ENCODE measurements at regions not wholly inside any gene's neighbourhood (a gene's known extent, or its start where the extent isn't known, plus 50 kb on each side); places are given as distances from the start of the nearest gene placed in this dataset.

DNA sequence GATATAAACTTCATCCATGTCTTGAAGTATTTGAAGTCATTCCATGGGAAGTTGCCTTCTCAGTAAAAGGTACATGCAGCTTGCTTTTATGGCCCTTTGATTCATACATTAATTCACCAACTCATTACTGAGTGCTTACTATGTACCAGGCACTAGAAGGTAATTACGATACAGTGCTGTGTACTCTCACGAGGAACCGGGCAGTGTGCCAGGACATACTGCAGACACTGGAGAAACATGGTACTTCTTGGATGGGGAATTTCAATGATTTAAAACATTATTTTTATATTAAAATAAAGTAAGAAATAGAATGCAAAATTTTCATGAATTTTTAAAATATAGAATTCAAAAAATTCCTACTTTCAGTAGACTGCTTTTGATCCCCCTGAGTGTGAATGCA lies 71.4 kb upstream of the WDR41 start:
- no peak overlapping the region for H3K4me3 Mint-ChIP-seq
- no peak overlapping the region for H2AK5ac ChIP-seq (ENCODE audit: insufficient read length, low read length)
- no peak overlapping the region for H3K4ac ChIP-seq (ENCODE audit: low read depth, low read length)
- H2BK15ac ChIP-seq (ENCODE audit: low read depth, low read length): no peak overlapping the region
- no peak overlapping the region for H3K18ac ChIP-seq (ENCODE audit: insufficient read length, low read depth, low read length)
- no peak overlapping the region for H4K91ac ChIP-seq (ENCODE audit: insufficient read length, low read depth, low read length)
- TF ChIP-seq, protein P1, sequence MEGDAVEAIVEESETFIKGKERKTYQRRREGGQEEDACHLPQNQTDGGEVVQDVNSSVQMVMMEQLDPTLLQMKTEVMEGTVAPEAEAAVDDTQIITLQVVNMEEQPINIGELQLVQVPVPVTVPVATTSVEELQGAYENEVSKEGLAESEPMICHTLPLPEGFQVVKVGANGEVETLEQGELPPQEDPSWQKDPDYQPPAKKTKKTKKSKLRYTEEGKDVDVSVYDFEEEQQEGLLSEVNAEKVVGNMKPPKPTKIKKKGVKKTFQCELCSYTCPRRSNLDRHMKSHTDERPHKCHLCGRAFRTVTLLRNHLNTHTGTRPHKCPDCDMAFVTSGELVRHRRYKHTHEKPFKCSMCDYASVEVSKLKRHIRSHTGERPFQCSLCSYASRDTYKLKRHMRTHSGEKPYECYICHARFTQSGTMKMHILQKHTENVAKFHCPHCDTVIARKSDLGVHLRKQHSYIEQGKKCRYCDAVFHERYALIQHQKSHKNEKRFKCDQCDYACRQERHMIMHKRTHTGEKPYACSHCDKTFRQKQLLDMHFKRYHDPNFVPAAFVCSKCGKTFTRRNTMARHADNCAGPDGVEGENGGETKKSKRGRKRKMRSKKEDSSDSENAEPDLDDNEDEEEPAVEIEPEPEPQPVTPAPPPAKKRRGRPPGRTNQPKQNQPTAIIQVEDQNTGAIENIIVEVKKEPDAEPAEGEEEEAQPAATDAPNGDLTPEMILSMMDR (conservative IDR thresholded peaks at IDR 0.05): no peak
- H4K5ac ChIP-seq (ENCODE audit: insufficient read length, low read depth, low read length): no peak overlapping the region
- no peak overlapping the region for H2AFZ ChIP-seq (ENCODE audit: low read length)
- no peaks in the 10 kb centered on the region for H3K79me1 ChIP-seq (ENCODE audit: insufficient read depth, low read depth, low read length, poor library complexity, severe bottlenecking)
- no peak overlapping the region for H3K4me2 ChIP-seq (ENCODE audit: insufficient read depth, insufficient read length, low read length)
- no peaks in the 10 kb centered on the region for H3K36me3 Mint-ChIP-seq (ENCODE audit: insufficient read depth in 1 of 3, low read depth in 3 of 3)
- WGBS (ENCODE audit: extremely low coverage, insufficient read length, low lambda C conversion rate): no CpG with 5 or more reads among the region's 3 CpGs
- H2BK5ac ChIP-seq (ENCODE audit: insufficient read length, low read length): no peak overlapping the region
- H3K27me3 ChIP-seq (ENCODE audit: insufficient read depth, low read length): no peaks in the 10 kb centered on the region
- no peaks in the 10 kb centered on the region for H3K9me3 ChIP-seq (ENCODE audit: control insufficient read depth, low read depth, low read length)
- H2BK20ac ChIP-seq (ENCODE audit: low read depth, low read length, poor library complexity, severe bottlenecking): no peak overlapping the region
- no peak overlapping the region for H2BK12ac ChIP-seq (ENCODE audit: insufficient read length, low read depth, low read length)
- no peak overlapping the region for H3K56ac ChIP-seq (ENCODE audit: insufficient read length, low read depth, low read length)
- H3K27me3 Mint-ChIP-seq (ENCODE audit: low read depth): peaks cover 20% of the 10 kb centered on the region
- H4K8ac ChIP-seq (replicated peaks; ENCODE audit: insufficient read length, low read depth, low read length): no peak overlapping the region
- no peak overlapping the region for H3K9ac ChIP-seq (ENCODE audit: extremely low read depth, insufficient read length, low read length)
- no peaks in the 10 kb centered on the region for H3K79me2 ChIP-seq (ENCODE audit: insufficient read depth, low read length)
- no peak overlapping the region for H3K27ac Mint-ChIP-seq
- no peak overlapping the region for H3K23ac ChIP-seq (ENCODE audit: insufficient read length, low read depth, low read length)
- H2BK120ac ChIP-seq (ENCODE audit: low read depth, low read length, poor library complexity, severe bottlenecking): no peak overlapping the region
- no peaks in the 10 kb centered on the region for H3K9me3 Mint-ChIP-seq
- no peak overlapping the region for H3K27ac ChIP-seq (ENCODE audit: insufficient read length, low read depth, low read length)
- DNase-seq: no peak
- no peaks in the 10 kb centered on the region for H3K4me1 ChIP-seq (ENCODE audit: insufficient read depth, low read length)
- no peak overlapping the region for H3T11ph ChIP-seq (ENCODE audit: low read length)
- H3K23me2 ChIP-seq (ENCODE audit: insufficient read length, low read depth, low read length, poor library complexity, severe bottlenecking): no peaks in the 10 kb centered on the region
- no peaks in the 10 kb centered on the region for H3K4me1 Mint-ChIP-seq
- H3K14ac ChIP-seq (ENCODE audit: insufficient read depth, low read length): no peak overlapping the region
- H4K20me1 ChIP-seq (ENCODE audit: control insufficient read depth, insufficient read depth, insufficient read length): no peaks in the 10 kb centered on the region

Measured in H9 (cell line).